Heart right ventricle (tissue), 16 donors: ENCODE measurements at regions not wholly inside any gene's neighbourhood (a gene's known extent, or its start where the extent isn't known, plus 50 kb on each side); places are given as distances from the start of the nearest gene placed in this dataset.

Experiments used
- ATAC-seq, 8 donors: fragments of 200-7000 bp; cut with Tn5 transposase; one replicate each; pipeline ENCODE4 v1.9.1; 2020; ENCODE audit warnings: mild to moderate bottlenecking in 8 of 8, moderate library complexity in 8 of 8, moderate number of reproducible peaks in 1 of 8
- DNase-seq, 2 donors: peaks; one replicate each; pipeline ENCODE4 v3.0.0-alpha.2; 2020
- H3K27ac ChIP-seq, 10 donors: fragments of 200-600 bp; sonication (generic) in 2 of 10; one replicate each; pipeline versions ENCODE4 v1.5.0 to v1.8.0; 2020 to 2022; ENCODE audit warnings: mild to moderate bottlenecking in 3 of 10
- H3K27me3 ChIP-seq, 7 donors: fragments of 200-600 bp; one replicate each; pipeline ENCODE4 v1.8.0; 2021 to 2022; ENCODE audit warnings: mild to moderate bottlenecking in 2 of 7
- H3K36me3 ChIP-seq, 9 donors: fragments of 200-600 bp; sonication (generic) in 1 of 9; one replicate each; pipeline versions ENCODE4 v1.5.0 to v1.8.0; 2020 to 2022; ENCODE audit warnings: mild to moderate bottlenecking in 2 of 9
- H3K4me1 ChIP-seq, 9 donors: fragments of 200-600 bp; sonication (generic) in 1 of 9; one replicate each; pipeline versions ENCODE4 v1.5.0 to v1.8.0; 2020 to 2022; ENCODE audit warnings: mild to moderate bottlenecking in 4 of 9
- H3K4me3 ChIP-seq, 10 donors: fragments of 200-600 bp; sonication (generic) in 2 of 10; one replicate each; pipeline versions ENCODE4 v1.5.0 to v1.8.0; 2020 to 2022; ENCODE audit warnings: mild to moderate bottlenecking in 7 of 10, moderate library complexity in 2 of 10
- H3K9me3 ChIP-seq, 11 donors: fragments of 200-600 bp in 10 of 11; sonication (generic) in 2 of 11; one replicate each; pipeline versions ENCODE4 v1.5.0 to v1.8.0; 2013 to 2022; ENCODE audit warnings: mild to moderate bottlenecking in 2 of 11, control low read depth in 1 of 11, moderate library complexity in 1 of 11
- CTCF ChIP-seq, 9 donors: fragments of 200-600 bp; sonication (generic) in 2 of 9; IDR thresholded peaks; one replicate each; pipeline versions ENCODE4 v1.5.0 to v1.8.0; 2021 to 2022; ENCODE audit warnings: antibody characterized with exemption in 9 of 9, mild to moderate bottlenecking in 5 of 9, moderate library complexity in 1 of 9
- WGBS, 2 donors: extraction: QIAGEN DNeasy Blood & Tissue Kit; methylation state at CpG; one replicate each; pipeline ENCODE4 v1.1.7; 2013; ENCODE audit warnings: inconsistent platforms in 1 of 2; 5-methylcytosine and 5-hydroxymethylcytosine counted together
- intact Hi-C, 10 donors: fragments of 100-400 bp; cut with DNase I; formaldehyde crosslinking; loops; one replicate each; pipeline versions ENCODE4 v1.11.1 to v1.14.2; 2022
- donor health status: Arrhythmogenic right ventricular cardiomyopathy.
- donor health status: ischemic (EF 13 %, LVEDD 7.1; RV severe dilation, severe dysfunction).
- donor health status: healthy with polysubstance abuse.
- donor health status: DM: no; HTN: yes; CAD: no.
- donor health status: DM: no; HTN: no; CAD: no.
- donor health status: ischemic (EF 25% LVEDD 6.9; RV normal size, moderate dysfunction).
- donor health status: ischemic (EF 25% LVEDD 5.7; RV mildly dilated, moderate dysfunction).
- donor health status: healthy.
- donor health status: DM: yes; HTN: yes; CAD: no.
- donor health status: Ischemic cardiomyopathy.
- donor health status: ischemic (EF 35%, LVEDD 5.7; RV mildly dilated, moderate dysfunction).
- donor health status: nonischemic (EF 11% LVEDD 7.7; RV severe dilation, severe dysfunction).
- donor health status: DM: yes; HTN: yes; CAD: no.
- donor health status: PGD.
- donor health status: ischemic (EF 29% LVEDD 5.4; RV normal size, mild dysfunction).
- donor health status: nonischemic (EF 23%, LVEDD 6.1; RV moderate dilation, normal function).

DNA sequence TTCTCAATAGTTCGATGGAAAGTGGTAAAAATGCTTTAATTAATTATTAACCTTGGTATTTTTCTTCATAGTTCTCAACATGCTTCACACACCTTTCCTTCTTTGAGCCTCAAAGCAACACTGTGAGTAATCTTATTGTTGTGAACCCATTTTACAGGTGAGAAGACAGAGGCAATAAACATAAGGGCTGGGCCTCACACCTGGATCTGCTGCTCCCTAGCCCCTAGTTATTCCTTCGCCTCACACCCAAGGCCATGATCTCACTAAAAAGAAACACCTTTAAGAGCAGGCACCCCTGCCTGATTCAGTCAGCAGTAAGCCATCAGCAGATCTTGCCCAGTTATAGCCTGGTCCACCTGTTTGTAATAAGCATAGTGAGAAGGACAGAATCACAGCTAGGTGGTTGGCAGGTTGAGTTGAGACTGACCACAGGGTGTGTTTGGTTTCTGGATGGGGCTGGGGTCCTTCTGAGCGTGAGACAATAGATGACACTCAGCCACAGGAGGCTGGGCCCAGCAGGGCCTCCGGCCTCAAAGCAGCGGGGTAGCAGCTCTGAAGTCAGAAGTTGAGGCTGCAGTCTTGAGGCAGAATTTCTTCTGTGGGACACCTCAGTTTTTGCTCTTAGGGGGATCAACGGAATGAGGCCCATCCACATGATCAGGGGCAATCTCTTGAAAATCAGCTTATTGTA lies 203.9 kb downstream of the RHOU start:
- intact Hi-C loops, result loop anchor here in 1 of 10 donors (10.0 kb wide), 1 partner anchor 74 kb away; no protein-coding TSS in a partner anchor
- H3K4me3 ChIP-seq, result peak overlapping the region in 1 of 10 donors; percentile 8
- peaks cover 0 to 4% (median 0%) of the 10 kb centered on the region in 11 donors for H3K9me3 ChIP-seq
- no peak for TF ChIP-seq CTCF (IDR thresholded peaks at IDR 0.05)
- peaks cover 3 to 73% (median 21%) of the 10 kb centered on the region in 9 donors for H3K4me1 ChIP-seq
- 94% methylated on average over 6 of the region's 6 CpGs for WGBS, 2 donors
- peak overlapping the region; percentile 20 to 87 (median 66) for H3K27ac ChIP-seq
- ATAC-seq (no peak), DNase-seq (no peak)
- no peaks in the 10 kb centered on the region for H3K27me3 ChIP-seq
- no peaks in the 10 kb centered on the region for H3K36me3 ChIP-seq

DNA sequence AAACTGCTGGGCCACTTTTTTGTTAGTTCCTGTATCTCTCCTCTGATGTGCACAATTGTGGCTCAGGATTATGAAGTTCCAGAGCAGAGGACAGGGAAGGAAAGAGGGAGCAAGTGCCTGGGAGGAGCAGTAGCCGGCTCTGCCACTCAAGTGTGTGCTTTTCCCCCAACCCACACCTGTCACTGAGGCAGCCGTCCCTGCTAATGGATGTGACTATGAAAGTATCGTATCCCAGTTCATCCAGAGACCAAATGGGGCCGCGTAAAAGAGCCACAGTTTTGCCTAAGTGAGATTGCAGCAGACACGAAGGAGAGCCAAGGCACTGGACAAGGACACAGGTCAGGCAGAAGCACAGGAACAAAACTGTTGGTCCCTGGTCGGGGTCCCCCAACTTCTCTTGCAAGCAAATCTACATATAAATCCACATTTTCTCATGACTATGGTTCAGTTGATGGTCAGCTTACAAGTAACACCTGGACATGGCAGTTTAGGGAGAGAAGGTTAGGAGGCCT lies 204.7 kb downstream of the RHOU start:
- Histone ChIP-seq H3K27ac (peak overlapping the region in 1 of 10 donors; percentile 49), H3K9me3 (peaks cover 0 to 4% (median 0%) of the 10 kb centered on the region in 11 donors), H3K4me3 (no peak overlapping the region), H3K36me3 (no peaks in the 10 kb centered on the region), H3K27me3 (no peaks in the 10 kb centered on the region), H3K4me1 (peaks cover 3 to 81% (median 21%) of the 10 kb centered on the region in 9 donors)
- WGBS, 2 donors, result 95 to 96% methylated on average over 7 of the region's 7 CpGs
- no peak for ATAC-seq
- intact Hi-C loops, result loop anchor here in 1 of 10 donors (10.0 kb wide), 1 partner anchor 75 kb away; no protein-coding TSS in a partner anchor
- DNase-seq, result no peak
- TF ChIP-seq CTCF (IDR thresholded peaks at IDR 0.05), result no peak

- H3K27me3 ChIP-seq, result no peaks in the 10 kb centered on the region
- H3K4me1 ChIP-seq, result peaks cover 3 to 86% (median 21%) of the 10 kb centered on the region in 9 donors
- TF ChIP-seq CTCF (IDR thresholded peaks at IDR 0.05), result no peak
- H3K36me3 ChIP-seq, result no peaks in the 10 kb centered on the region
- peak overlapping the region in 1 of 10 donors; percentile 49 for H3K27ac ChIP-seq
- DNase-seq, result no peak
- H3K4me3 ChIP-seq, result no peak overlapping the region
- H3K9me3 ChIP-seq, result peaks cover 0 to 4% (median 0%) of the 10 kb centered on the region in 11 donors
- ATAC-seq, result no peak
- intact Hi-C loops, result no loop called here
- WGBS, 2 donors, result 96 to 97% methylated on average over 7 of the region's 7 CpGs
These were observed 205.2 kb downstream of the RHOU start for GRCh38 chr1:228940526-228940925.

DNA sequence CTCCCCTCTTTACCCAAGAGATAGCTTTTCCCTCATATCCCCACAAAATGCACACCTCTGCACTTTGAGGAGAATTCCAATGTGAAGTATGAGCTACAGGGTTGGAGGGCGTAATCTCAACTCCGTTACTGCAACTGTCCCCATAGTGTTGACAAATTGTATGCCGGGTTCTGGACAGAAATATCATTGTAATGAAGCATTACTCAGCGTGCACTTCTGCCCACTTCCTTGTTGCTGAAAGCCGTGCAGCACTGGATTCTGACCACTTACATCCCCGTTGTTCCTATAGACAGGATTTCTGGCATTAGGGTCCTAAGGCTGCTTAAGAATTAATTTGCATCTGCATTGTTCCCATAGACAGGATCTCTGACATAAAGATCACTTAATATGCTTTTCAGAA lies 205.6 kb downstream of the RHOU start:
- Histone ChIP-seq H3K36me3 (no peaks in the 10 kb centered on the region), H3K4me1 (peaks cover 3 to 83% (median 21%) of the 10 kb centered on the region in 9 donors), H3K4me3 (no peak overlapping the region), H3K9me3 (peaks cover 0 to 4% (median 0%) of the 10 kb centered on the region in 11 donors), H3K27ac (peak overlapping the region in 1 of 10 donors; percentile 49), H3K27me3 (no peaks in the 10 kb centered on the region)
- DNase-seq (no peak), ATAC-seq (no peak)
- intact Hi-C loops, result no loop called here
- TF ChIP-seq CTCF (IDR thresholded peaks at IDR 0.05), result no peak
- WGBS, 2 donors, result 73 to 81% methylated on average over 6 of the region's 6 CpGs
